ENCODE measurements at regions not wholly inside any gene's neighbourhood (a gene's known extent, or its start where the extent isn't known, plus 50 kb on each side); places are given as distances from the start of the nearest gene placed in this dataset.

GRCh38 chr11:96652516-96652915, 262.7 kb downstream of the JRKL start:
- Histone ChIP-seq H3K9ac (ENCODE audit: low read depth, low read length) (no peak overlapping the region), H3K9me3 (replicated peaks; ENCODE audit: low read length) (no peaks in the 10 kb centered on the region), H3K4me1 (ENCODE audit: control insufficient read depth, insufficient read depth, low read length) (no peaks in the 10 kb centered on the region), H3K4me2 (ENCODE audit: low read length) (no peak overlapping the region), H3K4me3 (ENCODE audit: low read length) (no peak overlapping the region), H3K27me3 (ENCODE audit: control insufficient read depth, insufficient read depth, low read length) (peaks cover under 1% of the 10 kb centered on the region), H3K36me3 (ENCODE audit: insufficient read depth, low read length) (no peaks in the 10 kb centered on the region)

- H3K4me1 ChIP-seq (ENCODE audit: control insufficient read depth, insufficient read depth, low read length): no peaks in the 10 kb centered on the region
- no peak overlapping the region for H3K9ac ChIP-seq (ENCODE audit: low read depth, low read length)
- H3K9me3 ChIP-seq (replicated peaks; ENCODE audit: low read length): no peaks in the 10 kb centered on the region
- no peak overlapping the region for H3K4me2 ChIP-seq (ENCODE audit: low read length)
- no peaks in the 10 kb centered on the region for H3K27me3 ChIP-seq (ENCODE audit: control insufficient read depth, insufficient read depth, low read length)
- no peak overlapping the region for H3K4me3 ChIP-seq (ENCODE audit: low read length)
- no peaks in the 10 kb centered on the region for H3K36me3 ChIP-seq (ENCODE audit: insufficient read depth, low read length)
These were observed 265.7 kb downstream of the JRKL start for GRCh38 chr11:96655474-96655873.

GRCh38 chr11:96658436-96658835, 268.6 kb downstream of the JRKL start:
- Histone ChIP-seq H3K9me3 (replicated peaks; ENCODE audit: low read length) (no peaks in the 10 kb centered on the region), H3K27me3 (ENCODE audit: control insufficient read depth, insufficient read depth, low read length) (no peaks in the 10 kb centered on the region), H3K36me3 (ENCODE audit: insufficient read depth, low read length) (no peaks in the 10 kb centered on the region), H3K4me1 (ENCODE audit: control insufficient read depth, insufficient read depth, low read length) (no peaks in the 10 kb centered on the region), H3K9ac (ENCODE audit: low read depth, low read length) (no peak overlapping the region), H3K4me3 (ENCODE audit: low read length) (no peak overlapping the region), H3K4me2 (ENCODE audit: low read length) (no peak overlapping the region)

GRCh38 chr11:96664110-96664509, 274.3 kb downstream of the JRKL start:
- Histone ChIP-seq H3K4me3 (ENCODE audit: low read length) (no peak overlapping the region), H3K9ac (ENCODE audit: low read depth, low read length) (no peak overlapping the region), H3K36me3 (ENCODE audit: insufficient read depth, low read length) (no peaks in the 10 kb centered on the region), H3K4me1 (ENCODE audit: control insufficient read depth, insufficient read depth, low read length) (no peaks in the 10 kb centered on the region), H3K4me2 (ENCODE audit: low read length) (no peak overlapping the region), H3K27me3 (ENCODE audit: control insufficient read depth, insufficient read depth, low read length) (no peaks in the 10 kb centered on the region), H3K9me3 (replicated peaks; ENCODE audit: low read length) (no peaks in the 10 kb centered on the region)

GRCh38 chr11:96680211-96681018, 290.6 kb downstream of the JRKL start:
- H3K4me2 ChIP-seq (ENCODE audit: low read length): no peak overlapping the region
- H3K4me1 ChIP-seq (ENCODE audit: control insufficient read depth, insufficient read depth, low read length): no peaks in the 10 kb centered on the region
- H3K36me3 ChIP-seq (ENCODE audit: insufficient read depth, low read length): no peaks in the 10 kb centered on the region
- H3K9ac ChIP-seq (ENCODE audit: low read depth, low read length): no peak overlapping the region
- H3K27me3 ChIP-seq (ENCODE audit: control insufficient read depth, insufficient read depth, low read length): no peaks in the 10 kb centered on the region
- no peak overlapping the region for H3K4me3 ChIP-seq (ENCODE audit: low read length)
- H3K9me3 ChIP-seq (replicated peaks; ENCODE audit: low read length): no peaks in the 10 kb centered on the region

- H3K4me3 ChIP-seq (ENCODE audit: low read length): no peak overlapping the region
- no peak overlapping the region for H3K4me2 ChIP-seq (ENCODE audit: low read length)
- no peaks in the 10 kb centered on the region for H3K4me1 ChIP-seq (ENCODE audit: control insufficient read depth, insufficient read depth, low read length)
- H3K9ac ChIP-seq (ENCODE audit: low read depth, low read length): no peak overlapping the region
- no peaks in the 10 kb centered on the region for H3K9me3 ChIP-seq (replicated peaks; ENCODE audit: low read length)
- no peaks in the 10 kb centered on the region for H3K36me3 ChIP-seq (ENCODE audit: insufficient read depth, low read length)
- H3K27me3 ChIP-seq (ENCODE audit: control insufficient read depth, insufficient read depth, low read length): no peaks in the 10 kb centered on the region
These were observed 291.4 kb downstream of the JRKL start for GRCh38 chr11:96681019-96681716.

GRCh38 chr11:96694338-96694737, 304.5 kb downstream of the JRKL start:
- Histone ChIP-seq H3K9me3 (replicated peaks; ENCODE audit: low read length) (no peaks in the 10 kb centered on the region), H3K4me3 (ENCODE audit: low read length) (no peak overlapping the region)

GRCh38 chr11:96696731-96697130, 306.9 kb downstream of the JRKL start:
- H3K36me3 ChIP-seq (ENCODE audit: insufficient read depth, low read length): no peaks in the 10 kb centered on the region
- H3K9ac ChIP-seq (ENCODE audit: low read depth, low read length): no peak overlapping the region
- no peaks in the 10 kb centered on the region for H3K9me3 ChIP-seq (replicated peaks; ENCODE audit: low read length)
- no peak overlapping the region for H3K4me3 ChIP-seq (ENCODE audit: low read length)
- no peak overlapping the region for H3K4me2 ChIP-seq (ENCODE audit: low read length)
- H3K4me1 ChIP-seq (ENCODE audit: control insufficient read depth, insufficient read depth, low read length): no peaks in the 10 kb centered on the region
- H3K27me3 ChIP-seq (ENCODE audit: control insufficient read depth, insufficient read depth, low read length): no peaks in the 10 kb centered on the region

More at GRCh38 chr11:96694338-96694737, 304.5 kb downstream of the JRKL start:
- Histone ChIP-seq H3K4me2 (ENCODE audit: low read length) (no peak overlapping the region), H3K9ac (ENCODE audit: low read depth, low read length) (no peak overlapping the region), H3K36me3 (ENCODE audit: insufficient read depth, low read length) (no peaks in the 10 kb centered on the region), H3K27me3 (ENCODE audit: control insufficient read depth, insufficient read depth, low read length) (no peaks in the 10 kb centered on the region), H3K4me1 (ENCODE audit: control insufficient read depth, insufficient read depth, low read length) (no peaks in the 10 kb centered on the region)

GRCh38 chr11:96697466-96697865, 307.7 kb downstream of the JRKL start:
- Histone ChIP-seq H3K4me1 (ENCODE audit: control insufficient read depth, insufficient read depth, low read length) (no peaks in the 10 kb centered on the region), H3K4me3 (ENCODE audit: low read length) (no peak overlapping the region)

GRCh38 chr11:96704847-96705246, 315.0 kb downstream of the JRKL start:
- no peaks in the 10 kb centered on the region for H3K9me3 ChIP-seq (replicated peaks; ENCODE audit: low read length)
- H3K4me2 ChIP-seq (ENCODE audit: low read length): no peak overlapping the region
- H3K9ac ChIP-seq (ENCODE audit: low read depth, low read length): no peak overlapping the region
- no peaks in the 10 kb centered on the region for H3K4me1 ChIP-seq (ENCODE audit: control insufficient read depth, insufficient read depth, low read length)
- H3K27me3 ChIP-seq (ENCODE audit: control insufficient read depth, insufficient read depth, low read length): no peaks in the 10 kb centered on the region
- H3K36me3 ChIP-seq (ENCODE audit: insufficient read depth, low read length): no peaks in the 10 kb centered on the region
- no peak overlapping the region for H3K4me3 ChIP-seq (ENCODE audit: low read length)

More at GRCh38 chr11:96697466-96697865, 307.7 kb downstream of the JRKL start:
- no peaks in the 10 kb centered on the region for H3K9me3 ChIP-seq (replicated peaks; ENCODE audit: low read length)
- no peaks in the 10 kb centered on the region for H3K36me3 ChIP-seq (ENCODE audit: insufficient read depth, low read length)
- H3K27me3 ChIP-seq (ENCODE audit: control insufficient read depth, insufficient read depth, low read length): no peaks in the 10 kb centered on the region
- H3K9ac ChIP-seq (ENCODE audit: low read depth, low read length): no peak overlapping the region
- H3K4me2 ChIP-seq (ENCODE audit: low read length): no peak overlapping the region

GRCh38 chr11:96706761-96707160, 316.9 kb downstream of the JRKL start:
- no peak overlapping the region for H3K4me2 ChIP-seq (ENCODE audit: low read length)
- H3K4me1 ChIP-seq (ENCODE audit: control insufficient read depth, insufficient read depth, low read length): no peaks in the 10 kb centered on the region
- H3K36me3 ChIP-seq (ENCODE audit: insufficient read depth, low read length): no peaks in the 10 kb centered on the region
- no peaks in the 10 kb centered on the region for H3K9me3 ChIP-seq (replicated peaks; ENCODE audit: low read length)
- H3K9ac ChIP-seq (ENCODE audit: low read depth, low read length): no peak overlapping the region
- no peaks in the 10 kb centered on the region for H3K27me3 ChIP-seq (ENCODE audit: control insufficient read depth, insufficient read depth, low read length)
- H3K4me3 ChIP-seq (ENCODE audit: low read length): no peak overlapping the region

GRCh38 chr11:96707273-96707672, 317.5 kb downstream of the JRKL start:
- Histone ChIP-seq H3K4me1 (ENCODE audit: control insufficient read depth, insufficient read depth, low read length) (no peaks in the 10 kb centered on the region), H3K9ac (ENCODE audit: low read depth, low read length) (no peak overlapping the region), H3K27me3 (ENCODE audit: control insufficient read depth, insufficient read depth, low read length) (no peaks in the 10 kb centered on the region), H3K4me3 (ENCODE audit: low read length) (no peak overlapping the region), H3K36me3 (ENCODE audit: insufficient read depth, low read length) (no peaks in the 10 kb centered on the region), H3K9me3 (replicated peaks; ENCODE audit: low read length) (no peaks in the 10 kb centered on the region), H3K4me2 (ENCODE audit: low read length) (no peak overlapping the region)

All from skeletal muscle satellite cell (primary cell).